H9 (cell line): ENCODE measurements at regions not wholly inside any gene's neighbourhood (a gene's known extent, or its start where the extent isn't known, plus 50 kb on each side); places are given as distances from the start of the nearest gene placed in this dataset.

ENCODE experiments used
- DNase-seq: peaks from one replicate; pipeline ENCODE4 v3.0.0-alpha.2; 2017
- H2AFZ ChIP-seq: one replicate; pipeline ENCODE4 v1.6.1; 2013; ENCODE audit warnings: mild to moderate bottlenecking, low read length, control low read depth, moderate library complexity
- H2AK5ac ChIP-seq: 2 replicates; pipeline ENCODE4 v1.6.1; 2013; ENCODE audit warnings: low read length, control low read depth, mixed read lengths; ENCODE audit not compliant: insufficient read length
- H2BK120ac ChIP-seq: one replicate; pipeline ENCODE4 v1.6.1; 2013; ENCODE audit warnings: low read depth, mild to moderate bottlenecking, low read length, control low read depth, inconsistent platforms; ENCODE audit not compliant: poor library complexity, severe bottlenecking
- H2BK12ac ChIP-seq: 2 replicates; pipeline ENCODE4 v1.6.1; 2013; ENCODE audit warnings: low read length, control low read depth, mixed read lengths, low read depth; ENCODE audit not compliant: insufficient read length
- H2BK15ac ChIP-seq: 2 replicates; pipeline ENCODE4 v1.6.1; 2013; ENCODE audit warnings: low read depth, low read length, control low read depth
- H2BK20ac ChIP-seq: one replicate; pipeline ENCODE4 v1.6.1; 2013; ENCODE audit warnings: low read depth, mild to moderate bottlenecking, low read length, control low read depth, inconsistent platforms; ENCODE audit not compliant: poor library complexity, severe bottlenecking
- H2BK5ac ChIP-seq: 2 replicates; pipeline ENCODE4 v1.6.1; 2013; ENCODE audit warnings: low read length, control low read depth, mixed read lengths; ENCODE audit not compliant: insufficient read length
- H3K14ac ChIP-seq: 2 replicates; pipeline ENCODE4 v1.6.1; 2013; ENCODE audit warnings: low read length, control low read depth; ENCODE audit not compliant: insufficient read depth
- H3K18ac ChIP-seq: 2 replicates; pipeline ENCODE4 v1.6.1; 2013; ENCODE audit warnings: low read depth, mild to moderate bottlenecking, mixed read lengths, low read length, control low read depth; ENCODE audit not compliant: insufficient read length
- H3K23ac ChIP-seq: 2 replicates; pipeline ENCODE4 v1.6.1; 2013; ENCODE audit warnings: low read length, control low read depth, mixed read lengths, low read depth; ENCODE audit not compliant: insufficient read length
- H3K23me2 ChIP-seq: 2 replicates; pipeline ENCODE4 v1.6.1; 2013; ENCODE audit warnings: low read depth, mild to moderate bottlenecking, mixed read lengths, low read length, control low read depth; ENCODE audit not compliant: insufficient read length, poor library complexity, severe bottlenecking
- H3K27ac ChIP-seq: 2 replicates; pipeline ENCODE4 v1.5.1; 2013; ENCODE audit warnings: low read length, control low read depth, mixed read lengths, low read depth; ENCODE audit not compliant: insufficient read length
- H3K27me3 ChIP-seq: 2 replicates; pipeline ENCODE4 v1.6.1; 2013; ENCODE audit warnings: low read length, control low read depth, inconsistent platforms; ENCODE audit not compliant: insufficient read depth
- H3K4ac ChIP-seq: 2 replicates; pipeline ENCODE4 v1.6.1; 2013; ENCODE audit warnings: low read depth, mild to moderate bottlenecking, control low read depth, inconsistent platforms, low read length, moderate library complexity
- H3K4me1 ChIP-seq: 2 replicates; pipeline ENCODE4 v1.6.1; 2013; ENCODE audit warnings: low read length, control low read depth, inconsistent platforms; ENCODE audit not compliant: insufficient read depth
- H3K4me2 ChIP-seq: 2 replicates; pipeline ENCODE4 v1.6.1; 2013; ENCODE audit warnings: low read length, control low read depth, mixed read lengths; ENCODE audit not compliant: insufficient read length, insufficient read depth
- H3K56ac ChIP-seq: 2 replicates; pipeline ENCODE4 v1.6.1; 2013; ENCODE audit warnings: low read depth, mild to moderate bottlenecking, mixed read lengths, low read length, control low read depth; ENCODE audit not compliant: insufficient read length
- H3K79me1 ChIP-seq: 2 replicates; pipeline ENCODE4 v1.6.1; 2013; ENCODE audit warnings: low read depth, mild to moderate bottlenecking, moderate library complexity, low read length, control low read depth, inconsistent platforms; ENCODE audit not compliant: insufficient read depth, poor library complexity, severe bottlenecking
- H3K79me2 ChIP-seq: 2 replicates; pipeline ENCODE4 v1.6.1; 2013; ENCODE audit warnings: low read length, control low read depth, inconsistent platforms; ENCODE audit not compliant: insufficient read depth
- H3K9ac ChIP-seq: 2 replicates; pipeline ENCODE4 v1.6.1; 2013; ENCODE audit warnings: low read length, control low read depth, mixed read lengths; ENCODE audit not compliant: insufficient read length; ENCODE audit errors: extremely low read depth
- H3K9me3 ChIP-seq: one replicate; pipeline ENCODE4 v1.6.1; 2013; ENCODE audit warnings: low read depth, low read length, inconsistent platforms; ENCODE audit not compliant: control insufficient read depth
- H3T11ph ChIP-seq: one replicate; pipeline ENCODE4 v1.6.1; 2013; ENCODE audit warnings: mild to moderate bottlenecking, low read length, control low read depth, inconsistent platforms
- H4K20me1 ChIP-seq: one replicate; pipeline ENCODE4 v1.6.1; 2013; ENCODE audit not compliant: control insufficient read depth, insufficient read length, insufficient read depth
- H4K5ac ChIP-seq: 2 replicates; pipeline ENCODE4 v1.6.1; 2013; ENCODE audit warnings: low read depth, mild to moderate bottlenecking, mixed read lengths, low read length, control low read depth; ENCODE audit not compliant: insufficient read length
- H4K8ac ChIP-seq: replicated peaks from 2 replicates; pipeline ENCODE4 v1.6.1; 2013; ENCODE audit warnings: low read length, control low read depth, mixed read lengths, low read depth; ENCODE audit not compliant: insufficient read length
- H4K91ac ChIP-seq: 2 replicates; pipeline ENCODE4 v1.6.1; 2013; ENCODE audit warnings: low read depth, mild to moderate bottlenecking, moderate library complexity, mixed read lengths, low read length, control low read depth; ENCODE audit not compliant: insufficient read length
- H3K27ac Mint-ChIP-seq, 3 experiments: 2 replicates in 2 of 3; 3 replicates in 1 of 3; pipeline ENCODE4 v1.8.0; 2020 to 2021; ENCODE audit warnings: mixed read lengths in 3 of 3, mild to moderate bottlenecking in 1 of 3, moderate library complexity in 1 of 3
- H3K27me3 Mint-ChIP-seq: 2 replicates; pipeline ENCODE4 v1.8.0; 2021; ENCODE audit warnings: low read depth, mild to moderate bottlenecking, moderate library complexity, mixed read lengths
- H3K36me3 Mint-ChIP-seq, 3 experiments: 2 replicates in 2 of 3; 3 replicates in 1 of 3; pipeline ENCODE4 v1.8.0; 2020 to 2021; ENCODE audit warnings: low read depth in 3 of 3, mixed read lengths in 3 of 3; ENCODE audit not compliant: insufficient read depth in 1 of 3
- H3K4me1 Mint-ChIP-seq, 2 experiments: 2 replicates each; pipeline ENCODE4 v1.8.0; 2020; ENCODE audit warnings: mixed read lengths in 2 of 2
- H3K4me3 Mint-ChIP-seq, 2 experiments: 2 replicates in 1 of 2; 3 replicates in 1 of 2; pipeline ENCODE4 v1.8.0; 2020 to 2021; ENCODE audit warnings: mild to moderate bottlenecking in 2 of 2, mixed read lengths in 2 of 2, moderate library complexity in 1 of 2
- H3K9me3 Mint-ChIP-seq, 2 experiments: 2 replicates in 1 of 2; 3 replicates in 1 of 2; pipeline ENCODE4 v1.8.0; 2020; ENCODE audit warnings: mild to moderate bottlenecking in 2 of 2, mixed read lengths in 2 of 2, moderate library complexity in 1 of 2
- WGBS: extraction: QIAGEN DNeasy Blood & Tissue Kit; methylation state at CpG from one replicate; pipeline ENCODE4 v1.1.7; 2013; ENCODE audit warnings: missing lambda C conversion rate, low lambda C conversion rate, mixed read lengths; ENCODE audit not compliant: insufficient read length; ENCODE audit errors: extremely low coverage; 5-methylcytosine and 5-hydroxymethylcytosine counted together
- TF ChIP-seq, protein P1 (sequence below): fragments of 200-600 bp; sonication (generic); conservative IDR thresholded peaks from 3 replicates; pipeline ENCODE4 v1.8.0; 2021; ENCODE audit warnings: antibody characterized with exemption, mild to moderate bottlenecking

DNA sequence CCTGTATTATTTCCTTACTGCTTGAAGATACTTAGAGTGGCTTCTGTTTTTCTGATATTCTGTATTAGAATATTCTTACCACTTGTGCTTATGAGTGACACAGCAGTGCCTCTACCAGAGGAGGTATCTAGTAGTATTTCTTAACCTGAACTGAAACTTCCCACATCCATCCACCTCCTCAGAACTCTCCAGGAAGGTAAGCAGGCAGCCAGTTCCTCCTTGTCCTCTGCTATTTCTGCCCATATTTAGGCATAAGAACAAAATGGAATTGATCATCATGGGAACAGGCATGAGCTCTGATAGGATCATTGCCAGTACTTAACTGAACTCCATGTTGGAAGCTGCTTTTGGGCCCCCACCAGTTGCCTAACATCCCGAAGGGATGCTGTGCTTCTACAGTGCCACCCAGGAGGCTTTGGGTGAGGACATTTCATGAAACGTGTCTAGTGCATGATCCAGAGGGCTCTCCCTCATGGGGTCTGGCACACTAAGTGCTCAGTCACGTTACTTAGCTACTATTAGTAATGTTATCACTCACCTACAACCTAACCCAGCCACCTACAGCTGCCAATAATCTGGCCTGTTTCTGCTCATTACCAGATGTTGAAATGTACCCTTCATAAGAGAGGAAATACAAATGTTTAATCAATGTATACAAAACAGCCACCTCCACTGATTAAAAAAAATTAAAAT, 520.7 kb downstream of the EIPR1 start:
- TF ChIP-seq, protein P1, sequence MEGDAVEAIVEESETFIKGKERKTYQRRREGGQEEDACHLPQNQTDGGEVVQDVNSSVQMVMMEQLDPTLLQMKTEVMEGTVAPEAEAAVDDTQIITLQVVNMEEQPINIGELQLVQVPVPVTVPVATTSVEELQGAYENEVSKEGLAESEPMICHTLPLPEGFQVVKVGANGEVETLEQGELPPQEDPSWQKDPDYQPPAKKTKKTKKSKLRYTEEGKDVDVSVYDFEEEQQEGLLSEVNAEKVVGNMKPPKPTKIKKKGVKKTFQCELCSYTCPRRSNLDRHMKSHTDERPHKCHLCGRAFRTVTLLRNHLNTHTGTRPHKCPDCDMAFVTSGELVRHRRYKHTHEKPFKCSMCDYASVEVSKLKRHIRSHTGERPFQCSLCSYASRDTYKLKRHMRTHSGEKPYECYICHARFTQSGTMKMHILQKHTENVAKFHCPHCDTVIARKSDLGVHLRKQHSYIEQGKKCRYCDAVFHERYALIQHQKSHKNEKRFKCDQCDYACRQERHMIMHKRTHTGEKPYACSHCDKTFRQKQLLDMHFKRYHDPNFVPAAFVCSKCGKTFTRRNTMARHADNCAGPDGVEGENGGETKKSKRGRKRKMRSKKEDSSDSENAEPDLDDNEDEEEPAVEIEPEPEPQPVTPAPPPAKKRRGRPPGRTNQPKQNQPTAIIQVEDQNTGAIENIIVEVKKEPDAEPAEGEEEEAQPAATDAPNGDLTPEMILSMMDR = no peak
- Histone ChIP-seq H3K4me2 (no peak overlapping the region), H3K23ac (no peak overlapping the region), H4K20me1 (no peaks in the 10 kb centered on the region), H3K14ac (no peak overlapping the region), H3K27me3 (no peaks in the 10 kb centered on the region), H4K91ac (no peak overlapping the region), H2BK12ac (no peak overlapping the region), H3K9ac (no peak overlapping the region), H3K27ac (no peak overlapping the region), H3K4ac (no peak overlapping the region), H3K79me2 (no peaks in the 10 kb centered on the region), H3K4me1 (no peaks in the 10 kb centered on the region), H2BK120ac (no peak overlapping the region), H2BK15ac (no peak overlapping the region), H3T11ph (no peak overlapping the region), H3K79me1 (no peaks in the 10 kb centered on the region), H2AFZ (no peak overlapping the region), H3K9me3 (no peaks in the 10 kb centered on the region), H3K18ac (no peak overlapping the region), H2BK5ac (no peak overlapping the region), H4K8ac (no peak overlapping the region), H2BK20ac (no peak overlapping the region), H2AK5ac (no peak overlapping the region), H3K56ac (no peak overlapping the region), H4K5ac (no peak overlapping the region), H3K23me2 (no peaks in the 10 kb centered on the region)
- H3K9me3 Mint-ChIP-seq = no peaks in the 10 kb centered on the region
- H3K4me1 Mint-ChIP-seq = no peaks in the 10 kb centered on the region
- no peak for DNase-seq
- H3K27ac Mint-ChIP-seq = no peak overlapping the region
- no CpG with 5 or more reads among the region's 3 CpGs for whole genome bisulfite sequencing
- H3K27me3 Mint-ChIP-seq = peaks cover 2% of the 10 kb centered on the region; the same call in 1 of the 2 replicates
- H3K4me3 Mint-ChIP-seq = no peak overlapping the region
- H3K36me3 Mint-ChIP-seq = no peaks in the 10 kb centered on the region
